ENCODE measurements at regions not wholly inside any gene's neighbourhood (a gene's known extent, or its start where the extent isn't known, plus 50 kb on each side); places are given as distances from the start of the nearest gene placed in this dataset.

- no peak overlapping the region for H2BK120ac ChIP-seq (ENCODE audit: low read depth, low read length, poor library complexity, severe bottlenecking)
- no peak overlapping the region for H4K91ac ChIP-seq (ENCODE audit: insufficient read length, low read depth, low read length)
- TF ChIP-seq CTCF (conservative IDR thresholded peaks at IDR 0.05), result no peak
- H4K8ac ChIP-seq (replicated peaks; ENCODE audit: insufficient read length, low read depth, low read length), result no peak overlapping the region
- no peak overlapping the region for H3T11ph ChIP-seq (ENCODE audit: low read length)
- no peak overlapping the region for H2BK12ac ChIP-seq (ENCODE audit: insufficient read length, low read depth, low read length)
- no peak overlapping the region for H2BK5ac ChIP-seq (ENCODE audit: insufficient read length, low read length)
- H3K79me2 ChIP-seq (ENCODE audit: insufficient read depth, low read length), result no peaks in the 10 kb centered on the region
- no peaks in the 10 kb centered on the region for H3K27me3 ChIP-seq (ENCODE audit: insufficient read depth, low read length)
- no peak overlapping the region for H2BK15ac ChIP-seq (ENCODE audit: low read depth, low read length)
- H3K23me2 ChIP-seq (ENCODE audit: insufficient read length, low read depth, low read length, poor library complexity, severe bottlenecking), result no peaks in the 10 kb centered on the region
- H3K4me1 ChIP-seq (ENCODE audit: insufficient read depth, low read length), result no peaks in the 10 kb centered on the region
- Mint-ChIP-seq H3K9me3 (peaks cover 6 to 11% of the 10 kb centered on the region in 2 experiments; a peak in 4 of 5 replicates), H3K4me3 (no peak overlapping the region), H3K4me1 (no peaks in the 10 kb centered on the region), H3K36me3 (ENCODE audit: insufficient read depth in 1 of 3, low read depth in 3 of 3) (peaks cover 2 to 11% (median 4%) of the 10 kb centered on the region in 3 experiments; a peak in 5 of 7 replicates), H3K27ac (no peak overlapping the region), H3K27me3 (ENCODE audit: low read depth) (no peaks in the 10 kb centered on the region)
- H3K14ac ChIP-seq (ENCODE audit: insufficient read depth, low read length), result no peak overlapping the region
- H4K5ac ChIP-seq (ENCODE audit: insufficient read length, low read depth, low read length), result no peak overlapping the region
- H3K9ac ChIP-seq (ENCODE audit: extremely low read depth, insufficient read length, low read length), result no peak overlapping the region
- DNase-seq, result no peak
- no peaks in the 10 kb centered on the region for H3K79me1 ChIP-seq (ENCODE audit: insufficient read depth, low read depth, low read length, poor library complexity, severe bottlenecking)
- no peak overlapping the region for H2BK20ac ChIP-seq (ENCODE audit: low read depth, low read length, poor library complexity, severe bottlenecking)
- H3K4me2 ChIP-seq (ENCODE audit: insufficient read depth, insufficient read length, low read length), result no peak overlapping the region
- H3K18ac ChIP-seq (ENCODE audit: insufficient read length, low read depth, low read length), result no peak overlapping the region
- no peak overlapping the region for H2AK5ac ChIP-seq (ENCODE audit: insufficient read length, low read length)
- H3K9me3 ChIP-seq (ENCODE audit: control insufficient read depth, low read depth, low read length), result no peaks in the 10 kb centered on the region
- no peak overlapping the region for H3K27ac ChIP-seq (ENCODE audit: insufficient read length, low read depth, low read length)
- no peak overlapping the region for H3K4ac ChIP-seq (ENCODE audit: low read depth, low read length)
- H4K20me1 ChIP-seq (ENCODE audit: control insufficient read depth, insufficient read depth, insufficient read length), result no peaks in the 10 kb centered on the region
- no peak overlapping the region for H3K56ac ChIP-seq (ENCODE audit: insufficient read length, low read depth, low read length)
- H2AFZ ChIP-seq (ENCODE audit: low read length), result no peak overlapping the region
- H3K23ac ChIP-seq (ENCODE audit: insufficient read length, low read depth, low read length), result no peak overlapping the region
These were observed 1550.9 kb upstream of the CDH6 start for GRCh38 chr5:29642601-29643000.

Data from H9 (cell line).